Mucosa of descending colon (tissue), 3 donors: ENCODE measurements at regions not wholly inside any gene's neighbourhood (a gene's known extent, or its start where the extent isn't known, plus 50 kb on each side); places are given as distances from the start of the nearest gene placed in this dataset.

Experiments used
- ATAC-seq: fragments of 200-7000 bp; cut with Tn5 transposase; one replicate; pipeline ENCODE4 v1.9.1; 2020; ENCODE audit warnings: mild to moderate bottlenecking, moderate library complexity
- DNase-seq, 3 donors: peaks; one replicate each; pipeline ENCODE4 v3.0.0-alpha.2; 2020
- H3K36me3 ChIP-seq: fragments of 200-600 bp; one replicate; pipeline ENCODE4 v1.8.0; 2021; ENCODE audit warnings: low read depth, mild to moderate bottlenecking
- H3K4me1 ChIP-seq: fragments of 200-600 bp; one replicate; pipeline ENCODE4 v1.8.0; 2021; ENCODE audit warnings: low read depth, mild to moderate bottlenecking
- H3K4me3 ChIP-seq: fragments of 200-600 bp; one replicate; pipeline ENCODE4 v1.8.0; 2021; ENCODE audit warnings: mild to moderate bottlenecking
- H3K9me3 ChIP-seq: fragments of 200-600 bp; one replicate; pipeline ENCODE4 v1.8.0; 2021; ENCODE audit warnings: mild to moderate bottlenecking
- intact Hi-C, 2 donors: fragments of 100-400 bp; cut with DNase I in 1 of 2; cut with micrococcal nuclease in 1 of 2; formaldehyde crosslinking; loops; one replicate each; pipeline versions ENCODE4 v1.11.0 to v1.11.1; 2022; cut with DNase I, micrococcal nuclease
- TF ChIP-seq, protein P1 (sequence below): fragments of 200-600 bp; IDR thresholded peaks from one replicate; pipeline ENCODE4 v1.8.0; 2022; ENCODE audit warnings: antibody characterized with exemption, mild to moderate bottlenecking
- donor health status: DM: no; HTN: no; CAD: no; lungs with moderate emphysema.
- donor health status: DM: no; HTN: no; CAD: no.
- donor health status: DM: no; HTN: yes; CAD: no.

DNA sequence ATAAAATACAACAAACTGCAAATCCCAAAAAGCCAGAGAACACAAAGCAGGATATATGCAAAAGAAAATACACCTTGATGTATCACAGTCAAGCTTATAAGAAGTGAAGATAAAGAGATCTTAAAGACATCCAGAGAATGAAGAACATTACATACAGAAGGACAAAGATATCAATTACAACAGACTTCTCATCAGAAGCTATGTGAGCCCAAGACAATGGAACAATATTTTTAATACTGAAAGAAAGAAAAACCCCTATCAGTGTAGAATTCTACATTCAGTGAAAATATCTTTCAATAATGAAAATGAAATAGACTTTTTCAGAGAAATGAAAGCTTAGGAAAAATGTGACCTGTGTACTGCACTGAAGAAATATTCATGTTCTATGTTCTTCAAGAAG is 104.5 kb upstream of the PHACTR3 start:
- no peak overlapping the region for H3K4me3 ChIP-seq
- intact Hi-C loops, result loop anchor here in 1 of 2 donors (5.0 kb wide), 1 partner anchor 773 kb away; no protein-coding TSS in a partner anchor
- DNase-seq (no peak), ATAC-seq (no peak)
- no peaks in the 10 kb centered on the region for H3K36me3 ChIP-seq
- TF ChIP-seq, protein P1, sequence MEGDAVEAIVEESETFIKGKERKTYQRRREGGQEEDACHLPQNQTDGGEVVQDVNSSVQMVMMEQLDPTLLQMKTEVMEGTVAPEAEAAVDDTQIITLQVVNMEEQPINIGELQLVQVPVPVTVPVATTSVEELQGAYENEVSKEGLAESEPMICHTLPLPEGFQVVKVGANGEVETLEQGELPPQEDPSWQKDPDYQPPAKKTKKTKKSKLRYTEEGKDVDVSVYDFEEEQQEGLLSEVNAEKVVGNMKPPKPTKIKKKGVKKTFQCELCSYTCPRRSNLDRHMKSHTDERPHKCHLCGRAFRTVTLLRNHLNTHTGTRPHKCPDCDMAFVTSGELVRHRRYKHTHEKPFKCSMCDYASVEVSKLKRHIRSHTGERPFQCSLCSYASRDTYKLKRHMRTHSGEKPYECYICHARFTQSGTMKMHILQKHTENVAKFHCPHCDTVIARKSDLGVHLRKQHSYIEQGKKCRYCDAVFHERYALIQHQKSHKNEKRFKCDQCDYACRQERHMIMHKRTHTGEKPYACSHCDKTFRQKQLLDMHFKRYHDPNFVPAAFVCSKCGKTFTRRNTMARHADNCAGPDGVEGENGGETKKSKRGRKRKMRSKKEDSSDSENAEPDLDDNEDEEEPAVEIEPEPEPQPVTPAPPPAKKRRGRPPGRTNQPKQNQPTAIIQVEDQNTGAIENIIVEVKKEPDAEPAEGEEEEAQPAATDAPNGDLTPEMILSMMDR, result no peak
- no peaks in the 10 kb centered on the region for H3K9me3 ChIP-seq
- H3K4me1 ChIP-seq, result no peaks in the 10 kb centered on the region

DNA sequence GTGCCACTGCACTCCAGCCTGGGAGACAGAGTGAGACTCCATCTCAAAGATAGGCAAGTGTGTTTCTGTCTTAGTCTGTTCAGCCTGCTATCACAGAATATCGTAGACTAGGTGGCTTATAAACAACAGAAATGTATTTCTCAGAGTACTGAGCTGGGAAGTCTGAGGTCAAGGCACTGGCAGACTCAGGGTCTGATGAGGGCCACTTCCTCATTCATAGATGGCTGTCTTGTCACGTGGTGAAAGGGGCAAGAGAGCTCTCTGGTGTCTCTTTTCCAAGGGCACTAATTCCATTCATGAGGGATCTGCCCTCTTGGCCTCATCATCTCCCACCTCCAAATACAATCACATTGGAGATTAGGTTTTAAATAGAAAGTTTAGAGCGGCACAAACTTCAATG is 95.6 kb upstream of the PHACTR3 start:
- intact Hi-C loops, result no loop called here
- H3K4me1 ChIP-seq, result no peaks in the 10 kb centered on the region
- DNase-seq (no peak), ATAC-seq (no peak)
- no peaks in the 10 kb centered on the region for H3K9me3 ChIP-seq
- no peak overlapping the region for H3K4me3 ChIP-seq
- H3K36me3 ChIP-seq, result no peaks in the 10 kb centered on the region
- TF ChIP-seq, protein P1, result no peak

DNA sequence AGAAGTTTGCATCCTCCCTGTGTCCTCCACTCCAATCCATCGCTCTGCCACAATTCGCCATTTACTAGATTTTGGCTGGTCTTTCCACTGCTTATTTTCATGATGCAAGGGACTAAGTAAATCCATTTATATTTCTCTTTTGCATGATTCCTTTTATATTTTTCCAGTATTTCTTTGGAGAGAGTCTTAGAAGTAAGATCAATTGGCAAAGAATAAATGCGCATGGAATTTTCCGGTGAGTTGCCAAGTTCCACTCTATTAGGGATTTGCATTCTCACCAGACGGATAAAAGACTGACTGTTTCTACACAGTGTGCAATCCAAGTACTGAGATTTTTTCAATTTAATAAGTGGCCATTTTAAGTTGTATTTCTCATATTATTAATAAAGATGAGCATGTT is 91.7 kb upstream of the PHACTR3 start:
- Histone ChIP-seq H3K4me3 (no peak overlapping the region), H3K9me3 (no peaks in the 10 kb centered on the region), H3K4me1 (no peaks in the 10 kb centered on the region), H3K36me3 (no peaks in the 10 kb centered on the region)
- no peak for DNase-seq
- intact Hi-C loops, result no loop called here
- no peak for ATAC-seq
- TF ChIP-seq, protein P1, result no peak

DNA sequence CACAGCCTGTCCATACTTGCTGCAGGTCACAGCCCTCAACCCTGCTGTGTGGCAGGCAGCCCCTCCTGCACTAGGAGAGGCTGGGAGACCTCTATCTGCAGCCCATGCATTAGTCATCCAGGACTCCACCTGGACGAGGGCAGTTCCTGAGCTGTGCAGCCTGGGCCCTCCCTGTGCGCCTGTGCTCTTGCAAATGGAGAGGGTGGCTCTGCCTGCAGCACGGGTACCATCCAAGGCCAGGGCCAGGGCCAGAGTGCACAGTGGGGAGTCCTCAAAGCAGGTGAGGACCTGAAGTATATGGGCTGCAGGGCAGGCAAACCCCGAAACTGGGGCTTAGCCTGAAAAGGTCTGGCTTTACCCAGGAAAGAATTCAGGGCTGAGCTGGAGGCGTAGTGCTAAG is 89.8 kb upstream of the PHACTR3 start:
- TF ChIP-seq, protein P1, result no peak
- Histone ChIP-seq H3K36me3 (no peaks in the 10 kb centered on the region), H3K9me3 (no peaks in the 10 kb centered on the region), H3K4me1 (no peaks in the 10 kb centered on the region), H3K4me3 (no peak overlapping the region)
- DNase-seq (no peak), ATAC-seq (no peak)
- intact Hi-C loops, result no loop called here

DNA sequence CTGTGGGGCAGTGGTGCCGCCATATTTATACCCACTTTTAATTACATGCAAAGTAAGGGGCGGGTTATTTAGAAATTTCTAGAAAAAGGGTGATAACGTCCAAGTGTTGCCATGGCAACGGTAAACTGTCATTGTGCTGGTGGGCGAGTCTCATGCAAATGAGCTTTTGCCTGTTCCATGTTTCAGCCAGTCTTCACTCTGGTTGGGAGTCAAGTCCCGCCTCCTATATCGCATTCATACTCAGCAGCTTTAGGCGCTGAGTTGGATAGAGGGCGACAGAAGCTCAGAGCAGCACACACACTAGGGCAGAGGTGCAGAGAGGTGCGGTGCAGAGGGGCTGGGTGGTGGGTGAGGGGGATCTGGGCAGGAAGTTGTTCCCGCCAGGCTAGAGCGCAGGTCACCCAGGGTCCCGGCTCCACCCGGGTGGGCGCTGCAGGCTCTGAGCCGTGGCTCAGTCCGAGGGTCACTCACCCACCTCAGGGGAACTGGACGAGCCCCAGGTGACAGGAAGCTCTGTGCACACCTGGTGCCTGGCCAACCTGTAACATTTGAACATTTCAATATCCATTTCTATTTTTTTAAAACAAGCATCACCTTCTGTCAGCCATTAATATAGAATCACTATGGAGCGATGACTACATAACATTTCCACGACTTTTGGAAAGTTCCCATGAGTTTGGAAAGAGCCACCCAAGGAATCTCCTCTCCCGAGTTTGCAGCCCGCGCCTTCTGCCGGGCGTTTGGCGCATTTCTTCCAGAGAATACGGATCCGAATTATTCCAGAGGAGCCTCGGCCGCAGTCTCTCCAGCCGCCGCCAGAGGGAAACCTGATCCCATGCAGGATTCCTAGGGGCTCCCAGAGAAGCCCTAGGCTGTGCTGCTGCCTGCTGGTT is 89.1 kb upstream of the PHACTR3 start:
- Histone ChIP-seq H3K9me3 (no peaks in the 10 kb centered on the region), H3K4me3 (no peak overlapping the region), H3K4me1 (no peaks in the 10 kb centered on the region), H3K36me3 (no peaks in the 10 kb centered on the region)
- intact Hi-C loops, result no loop called here
- TF ChIP-seq, protein P1, result peak; percentile 72
- DNase-seq (peak; percentile 58 to 83 (median 78)), ATAC-seq (peak; percentile 87)
